ENCODE measurements at regions not wholly inside any gene's neighbourhood (a gene's known extent, or its start where the extent isn't known, plus 50 kb on each side); places are given as distances from the start of the nearest gene placed in this dataset.
"Not testable (repeated sequence)": the region's sequence is repeated elsewhere in the genome, so short reads cannot be mapped to it uniquely, and the experiment has no call there.

GRCh38 chr6:112603726-112604125 lies 256.6 kb downstream of the RFPL4B start:
- Histone ChIP-seq H2AFZ (ENCODE audit: low read depth, low read length) (no peak overlapping the region), H3K27ac (ENCODE audit: low read depth, low read length) (no peak overlapping the region), H3K4me1 (ENCODE audit: insufficient read depth, low read length) (no peaks in the 10 kb centered on the region), H3K9ac (ENCODE audit: low read length) (no peak overlapping the region), H3K4me2 (ENCODE audit: low read length) (no peak overlapping the region), H3K36me3 (ENCODE audit: insufficient read depth, low read length) (no peaks in the 10 kb centered on the region), H3K4me3 (ENCODE audit: insufficient read depth, low read depth, low read length) (no peak overlapping the region), H3K27me3 (ENCODE audit: insufficient read depth, low read length) (no peaks in the 10 kb centered on the region), H4K20me1 (ENCODE audit: insufficient read depth, low read length) (no peaks in the 10 kb centered on the region), H3K9me3 (ENCODE audit: insufficient read depth, low read depth, low read length) (no peaks in the 10 kb centered on the region), H3K79me2 (ENCODE audit: insufficient read depth, low read length) (no peaks in the 10 kb centered on the region)
- FAIRE-seq (no peak), DNase-seq (ENCODE audit: low read depth) (no peak)
- Mint-ChIP-seq H3K27me3 (ENCODE audit: low read depth, unreplicated experiment) (no peaks in the 10 kb centered on the region), H3K36me3 (ENCODE audit: low read depth, unreplicated experiment) (no peaks in the 10 kb centered on the region), H3K9me3 (ENCODE audit: unreplicated experiment) (peaks cover 10% of the 10 kb centered on the region), H3K27ac (ENCODE audit: unreplicated experiment) (no peak overlapping the region), H3K4me3 (ENCODE audit: unreplicated experiment) (no peak overlapping the region), H3K4me1 (ENCODE audit: low read depth, unreplicated experiment) (no peaks in the 10 kb centered on the region)
- no peak for TF ChIP-seq EZH2 (IDR thresholded peaks at IDR 0.05; ENCODE audit: insufficient read depth, low read length)
- TF ChIP-seq, protein P1, sequence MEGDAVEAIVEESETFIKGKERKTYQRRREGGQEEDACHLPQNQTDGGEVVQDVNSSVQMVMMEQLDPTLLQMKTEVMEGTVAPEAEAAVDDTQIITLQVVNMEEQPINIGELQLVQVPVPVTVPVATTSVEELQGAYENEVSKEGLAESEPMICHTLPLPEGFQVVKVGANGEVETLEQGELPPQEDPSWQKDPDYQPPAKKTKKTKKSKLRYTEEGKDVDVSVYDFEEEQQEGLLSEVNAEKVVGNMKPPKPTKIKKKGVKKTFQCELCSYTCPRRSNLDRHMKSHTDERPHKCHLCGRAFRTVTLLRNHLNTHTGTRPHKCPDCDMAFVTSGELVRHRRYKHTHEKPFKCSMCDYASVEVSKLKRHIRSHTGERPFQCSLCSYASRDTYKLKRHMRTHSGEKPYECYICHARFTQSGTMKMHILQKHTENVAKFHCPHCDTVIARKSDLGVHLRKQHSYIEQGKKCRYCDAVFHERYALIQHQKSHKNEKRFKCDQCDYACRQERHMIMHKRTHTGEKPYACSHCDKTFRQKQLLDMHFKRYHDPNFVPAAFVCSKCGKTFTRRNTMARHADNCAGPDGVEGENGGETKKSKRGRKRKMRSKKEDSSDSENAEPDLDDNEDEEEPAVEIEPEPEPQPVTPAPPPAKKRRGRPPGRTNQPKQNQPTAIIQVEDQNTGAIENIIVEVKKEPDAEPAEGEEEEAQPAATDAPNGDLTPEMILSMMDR (IDR thresholded peaks at IDR 0.05; ENCODE audit: insufficient read depth, low read depth, low read length): no peak

- H3K79me2 ChIP-seq (ENCODE audit: insufficient read depth, low read length): no peaks in the 10 kb centered on the region
- H3K4me1 ChIP-seq (ENCODE audit: insufficient read depth, low read length): no peaks in the 10 kb centered on the region
- no peaks in the 10 kb centered on the region for H3K27me3 Mint-ChIP-seq (ENCODE audit: low read depth, unreplicated experiment)
- H3K36me3 Mint-ChIP-seq (ENCODE audit: low read depth, unreplicated experiment): no peaks in the 10 kb centered on the region
- DNase-seq (ENCODE audit: low read depth): no peak
- H4K20me1 ChIP-seq (ENCODE audit: insufficient read depth, low read length): no peaks in the 10 kb centered on the region
- no peaks in the 10 kb centered on the region for H3K27me3 ChIP-seq (ENCODE audit: insufficient read depth, low read length)
- peaks cover 9% of the 10 kb centered on the region for H3K9me3 ChIP-seq (ENCODE audit: insufficient read depth, low read depth, low read length)
- no peaks in the 10 kb centered on the region for H3K4me1 Mint-ChIP-seq (ENCODE audit: low read depth, unreplicated experiment)
- no peaks in the 10 kb centered on the region for H3K36me3 ChIP-seq (ENCODE audit: insufficient read depth, low read length)
- TF ChIP-seq, protein P1 (IDR thresholded peaks at IDR 0.05; ENCODE audit: insufficient read depth, low read depth, low read length): no peak
- TF ChIP-seq EZH2 (IDR thresholded peaks at IDR 0.05; ENCODE audit: insufficient read depth, low read length): no peak
- H3K4me3 ChIP-seq (ENCODE audit: insufficient read depth, low read depth, low read length): no peak overlapping the region
- no peak overlapping the region for H3K27ac Mint-ChIP-seq (ENCODE audit: unreplicated experiment)
- no peak overlapping the region for H2AFZ ChIP-seq (ENCODE audit: low read depth, low read length)
- no peak overlapping the region for H3K4me2 ChIP-seq (ENCODE audit: low read length)
- FAIRE-seq: no peak
- H3K4me3 Mint-ChIP-seq (ENCODE audit: unreplicated experiment): no peak overlapping the region
- peaks cover 20% of the 10 kb centered on the region for H3K9me3 Mint-ChIP-seq (ENCODE audit: unreplicated experiment)
- H3K9ac ChIP-seq (ENCODE audit: low read length): no peak overlapping the region
- H3K27ac ChIP-seq (ENCODE audit: low read depth, low read length): no peak overlapping the region
Measured at GRCh38 chr6:112606656-112607435, 259.7 kb downstream of the RFPL4B start.

GRCh38 chr6:112608925-112609324 lies 261.8 kb downstream of the RFPL4B start:
- not testable (repeated sequence) for FAIRE-seq

More at GRCh38 chr6:112608925-112609324, 261.8 kb downstream of the RFPL4B start:
- H3K36me3 ChIP-seq (ENCODE audit: insufficient read depth, low read length); H3K9me3 ChIP-seq (ENCODE audit: insufficient read depth, low read depth, low read length); H3K27me3 Mint-ChIP-seq (ENCODE audit: low read depth, unreplicated experiment); H3K4me2 ChIP-seq (ENCODE audit: low read length); H3K79me2 ChIP-seq (ENCODE audit: insufficient read depth, low read length); H2AFZ ChIP-seq (ENCODE audit: low read depth, low read length); H3K4me3 ChIP-seq (ENCODE audit: insufficient read depth, low read depth, low read length); H3K27ac ChIP-seq (ENCODE audit: low read depth, low read length); H3K9ac ChIP-seq (ENCODE audit: low read length); H3K4me1 Mint-ChIP-seq (ENCODE audit: low read depth, unreplicated experiment); H3K36me3 Mint-ChIP-seq (ENCODE audit: low read depth, unreplicated experiment); H3K27me3 ChIP-seq (ENCODE audit: insufficient read depth, low read length); H3K27ac Mint-ChIP-seq (ENCODE audit: unreplicated experiment); DNase-seq (ENCODE audit: low read depth); H3K4me3 Mint-ChIP-seq (ENCODE audit: unreplicated experiment); H4K20me1 ChIP-seq (ENCODE audit: insufficient read depth, low read length); H3K4me1 ChIP-seq (ENCODE audit: insufficient read depth, low read length): not testable (repeated sequence)
- H3K9me3 Mint-ChIP-seq (ENCODE audit: unreplicated experiment): peaks cover 18% of the 10 kb centered on the region
